Kidney epithelial cell (primary cell): ENCODE measurements at regions not wholly inside any gene's neighbourhood (a gene's known extent, or its start where the extent isn't known, plus 50 kb on each side); places are given as distances from the start of the nearest gene placed in this dataset.
A peak's percentile ranks its signal among the peaks of the same experiment; 100 is the strongest.

Experiments
- DNase-seq: peaks from one replicate; pipeline ENCODE4 v3.0.0-alpha.2; 2010; ENCODE audit warnings: low read depth
- H3K27me3 ChIP-seq: 2 replicates; pipeline ENCODE4 v1.6.0; 2011; ENCODE audit warnings: low read length; ENCODE audit not compliant: control insufficient read depth, insufficient read depth
- H3K36me3 ChIP-seq: 2 replicates; pipeline ENCODE4 v1.5.1; 2011; ENCODE audit warnings: low read length; ENCODE audit not compliant: control insufficient read depth, insufficient read depth
- H3K4me3 ChIP-seq: 2 replicates; pipeline ENCODE4 v1.5.1; 2011; ENCODE audit warnings: low read depth, mild to moderate bottlenecking, control low read depth, low read length
- CTCF ChIP-seq: IDR thresholded peaks from 2 replicates; pipeline ENCODE4 v1.5.1; 2011; ENCODE audit warnings: mild to moderate bottlenecking, moderate library complexity, low read length, control low read depth, inconsistent platforms; ENCODE audit not compliant: insufficient read depth, poor library complexity, severe bottlenecking

- no peaks in the 10 kb centered on the region for H3K36me3 ChIP-seq
- no peaks in the 10 kb centered on the region for H3K27me3 ChIP-seq
- no peak for TF ChIP-seq CTCF
- H3K4me3 ChIP-seq, result no peak overlapping the region
- no peak for DNase-seq
These were observed 68.5 kb upstream of the GADD45A start for GRCh38 chr1:67616394-67616985.

- H3K36me3 ChIP-seq, result no peaks in the 10 kb centered on the region
- TF ChIP-seq CTCF, result no peak
- H3K27me3 ChIP-seq, result no peaks in the 10 kb centered on the region
- DNase-seq, result peak; percentile 50
- H3K4me3 ChIP-seq, result no peak overlapping the region
These were observed 66.5 kb upstream of the GADD45A start for GRCh38 chr1:67618285-67619018.

GRCh38 chr1:67619080-67619479, 65.9 kb upstream of the GADD45A start:
- H3K4me3 ChIP-seq, result no peak overlapping the region
- no peak for TF ChIP-seq CTCF

GRCh38 chr1:67623906-67624305, 61.1 kb upstream of the GADD45A start:
- no peak for DNase-seq
- Histone ChIP-seq H3K27me3 (no peaks in the 10 kb centered on the region), H3K36me3 (no peaks in the 10 kb centered on the region), H3K4me3 (no peak overlapping the region)
- no peak for TF ChIP-seq CTCF

More at GRCh38 chr1:67619080-67619479, 65.9 kb upstream of the GADD45A start:
- DNase-seq, result no peak
- no peaks in the 10 kb centered on the region for H3K27me3 ChIP-seq
- H3K36me3 ChIP-seq, result no peaks in the 10 kb centered on the region

GRCh38 chr1:67624680-67625079, 60.3 kb upstream of the GADD45A start:
- Histone ChIP-seq H3K4me3 (no peak overlapping the region), H3K27me3 (no peaks in the 10 kb centered on the region), H3K36me3 (no peaks in the 10 kb centered on the region)
- DNase-seq, result no peak
- TF ChIP-seq CTCF, result no peak
